ENCODE measurements at regions not wholly inside any gene's neighbourhood (a gene's known extent, or its start where the extent isn't known, plus 50 kb on each side); places are given as distances from the start of the nearest gene placed in this dataset.
A peak's percentile ranks its signal among the peaks of the same experiment; 100 is the strongest.

DNA sequence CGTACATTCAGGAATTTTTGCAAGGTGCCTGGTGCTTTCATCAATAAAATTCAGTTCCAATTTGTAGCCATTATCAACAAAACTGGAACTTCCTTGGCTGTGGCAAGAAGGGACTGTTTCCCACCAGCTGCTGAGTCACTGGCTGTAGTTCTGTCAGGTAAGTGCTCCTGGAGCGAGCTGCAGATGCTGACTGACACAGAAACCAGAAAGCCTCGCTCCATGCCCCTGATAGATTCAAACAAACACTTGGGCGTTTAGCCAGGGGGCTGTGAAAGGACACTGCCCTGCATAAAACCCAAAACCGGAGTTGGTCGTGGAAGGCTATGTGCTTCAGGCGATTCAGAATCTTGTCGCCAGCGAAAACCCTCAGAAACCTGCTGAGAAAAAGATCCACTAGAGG, 188.4 kb upstream of the FAM9B start:
- H3K27ac ChIP-seq, result no peak overlapping the region
- H4K20me1 ChIP-seq, result no peaks in the 10 kb centered on the region
- H3K9ac ChIP-seq, result no peak overlapping the region
- peaks cover 26% of the 10 kb centered on the region for H3K9me3 ChIP-seq
- no peak overlapping the region for H3K4me3 ChIP-seq
- H3K4me2 ChIP-seq, result no peak overlapping the region
- H3K27me3 ChIP-seq, result no peaks in the 10 kb centered on the region
- H3K36me3 ChIP-seq, result no peaks in the 10 kb centered on the region
- no peaks in the 10 kb centered on the region for H3K4me1 ChIP-seq
- no peak for TF ChIP-seq Cebpa-rat (IDR thresholded peaks at IDR 0.05)

DNA sequence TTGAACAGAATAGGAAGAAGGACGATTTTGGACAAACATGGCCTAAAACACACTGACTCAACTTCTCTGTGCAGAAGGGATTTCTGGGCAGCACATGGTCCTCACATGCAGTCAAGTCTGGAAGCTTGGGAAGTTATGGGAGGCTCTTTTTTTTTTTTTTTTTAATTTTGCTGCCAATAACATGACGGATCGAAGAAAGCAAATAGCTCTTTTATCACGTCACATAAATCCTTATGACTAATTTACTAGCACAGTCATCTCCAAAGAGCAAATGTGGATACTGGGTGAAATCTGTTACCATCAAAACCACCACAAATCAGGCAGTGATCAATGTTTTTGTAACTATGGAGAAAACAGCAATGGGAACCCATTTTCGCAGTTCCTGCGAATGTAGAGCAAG, 193.3 kb upstream of the FAM9B start:
- Histone ChIP-seq H3K4me1 (no peaks in the 10 kb centered on the region), H3K4me3 (no peak overlapping the region), H3K9me3 (peaks cover 26% of the 10 kb centered on the region), H3K4me2 (no peak overlapping the region), H4K20me1 (no peaks in the 10 kb centered on the region), H3K27me3 (no peaks in the 10 kb centered on the region), H3K36me3 (no peaks in the 10 kb centered on the region), H3K27ac (no peak overlapping the region), H3K9ac (no peak overlapping the region)
- TF ChIP-seq Cebpa-rat (IDR thresholded peaks at IDR 0.05), result no peak

DNA sequence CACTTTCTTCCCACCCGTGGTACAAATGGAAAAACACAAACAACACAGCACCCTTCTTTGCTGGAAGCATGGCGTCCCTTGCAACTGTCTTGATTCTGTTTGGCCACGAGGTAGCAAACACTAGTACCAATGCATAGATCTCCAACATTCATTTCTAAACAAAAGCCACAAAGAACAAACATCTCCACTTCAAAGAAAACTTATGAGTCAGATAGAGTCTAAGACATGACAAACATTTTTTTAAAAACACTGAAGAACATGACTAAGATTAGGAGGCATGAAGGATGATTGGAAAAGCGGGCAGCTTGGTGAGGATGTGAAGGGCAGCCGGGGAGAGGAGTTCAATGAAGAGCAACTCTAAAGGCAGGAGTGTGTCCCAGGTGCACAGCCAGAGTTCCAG, 197.6 kb upstream of the FAM9B start:
- H3K4me3 ChIP-seq, result no peak overlapping the region
- no peaks in the 10 kb centered on the region for H3K36me3 ChIP-seq
- H3K4me1 ChIP-seq, result no peaks in the 10 kb centered on the region
- no peak overlapping the region for H3K9ac ChIP-seq
- no peaks in the 10 kb centered on the region for H4K20me1 ChIP-seq
- H3K27ac ChIP-seq, result no peak overlapping the region
- no peaks in the 10 kb centered on the region for H3K9me3 ChIP-seq
- no peak overlapping the region for H3K4me2 ChIP-seq
- no peaks in the 10 kb centered on the region for H3K27me3 ChIP-seq
- no peak for TF ChIP-seq Cebpa-rat (IDR thresholded peaks at IDR 0.05)

DNA sequence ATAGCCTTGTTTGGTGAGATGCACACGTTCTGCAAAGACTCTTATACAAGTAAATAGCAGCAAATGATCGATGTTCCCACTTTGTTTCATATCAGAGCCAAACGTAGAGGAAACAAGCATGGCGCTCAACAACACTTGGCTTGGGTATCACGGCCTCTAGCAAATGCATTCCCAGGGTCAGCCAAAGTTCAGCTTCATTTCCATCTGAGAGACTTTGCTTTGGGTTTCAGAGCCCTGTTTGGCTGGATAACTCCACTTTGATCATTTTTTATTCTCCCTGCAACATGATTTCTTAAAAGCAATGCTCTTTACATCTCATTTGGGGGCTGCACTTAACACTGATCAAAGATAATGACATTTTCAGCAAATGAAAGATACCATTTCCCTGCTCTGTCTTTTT, 199.2 kb upstream of the FAM9B start:
- Histone ChIP-seq H3K27ac (no peak overlapping the region), H3K4me2 (no peak overlapping the region), H4K20me1 (no peaks in the 10 kb centered on the region), H3K4me3 (no peak overlapping the region), H3K36me3 (no peaks in the 10 kb centered on the region), H3K9ac (no peak overlapping the region), H3K4me1 (peaks cover 4% of the 10 kb centered on the region; the same call in 1 of the 2 replicates), H3K9me3 (no peaks in the 10 kb centered on the region), H3K27me3 (no peaks in the 10 kb centered on the region)
- TF ChIP-seq Cebpa-rat (IDR thresholded peaks at IDR 0.05), result no peak

DNA sequence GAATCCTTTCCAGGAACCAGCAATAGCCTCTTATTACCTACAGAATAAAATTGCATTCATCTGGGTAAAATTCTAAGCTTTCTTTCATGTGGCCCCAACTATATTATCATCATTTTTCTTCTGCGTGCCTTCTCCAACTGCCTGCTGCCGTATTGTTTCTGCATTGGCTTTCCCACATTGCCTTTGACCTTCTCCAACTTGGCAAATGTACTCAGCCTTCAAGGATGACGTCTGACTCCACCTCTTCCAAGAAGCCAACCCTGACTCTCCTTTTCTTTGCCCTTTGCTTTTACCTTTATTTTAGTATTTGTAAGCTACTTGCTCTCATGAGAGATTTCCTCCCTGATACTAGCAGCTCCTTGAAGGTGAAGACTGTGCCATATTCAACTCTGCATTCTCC, 200.4 kb upstream of the FAM9B start:
- no peaks in the 10 kb centered on the region for H3K27me3 ChIP-seq
- no peaks in the 10 kb centered on the region for H3K36me3 ChIP-seq
- TF ChIP-seq Cebpa-rat (IDR thresholded peaks at IDR 0.05), result no peak
- no peaks in the 10 kb centered on the region for H3K9me3 ChIP-seq
- no peak overlapping the region for H3K27ac ChIP-seq
- peaks cover 6% of the 10 kb centered on the region; the same call in 1 of the 2 replicates for H3K4me1 ChIP-seq
- H3K4me3 ChIP-seq, result no peak overlapping the region
- no peak overlapping the region for H3K4me2 ChIP-seq
- no peaks in the 10 kb centered on the region for H4K20me1 ChIP-seq
- H3K9ac ChIP-seq, result no peak overlapping the region

DNA sequence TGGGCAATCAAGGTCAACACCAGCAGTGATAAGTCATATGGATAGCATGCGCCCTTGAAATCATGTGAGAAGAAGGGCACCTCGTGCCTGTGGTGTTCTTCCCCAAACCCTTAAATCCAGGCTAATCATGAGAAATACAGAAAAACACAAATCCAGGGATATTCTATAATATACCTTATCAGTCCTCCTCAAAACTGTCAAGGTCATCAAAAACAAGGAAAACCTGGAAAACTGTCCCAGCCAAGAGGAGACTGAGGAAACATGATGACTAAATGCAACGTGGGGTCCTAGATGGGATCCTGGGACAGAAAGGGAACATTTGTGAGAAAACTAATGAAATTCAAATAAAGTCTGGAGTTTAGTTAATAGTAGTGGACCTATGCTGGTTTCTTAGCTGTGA, 201.8 kb upstream of the FAM9B start:
- no peak for TF ChIP-seq Cebpa-rat (IDR thresholded peaks at IDR 0.05)
- Histone ChIP-seq H3K4me2 (no peak overlapping the region), H3K27ac (no peak overlapping the region), H3K9ac (no peak overlapping the region), H3K36me3 (no peaks in the 10 kb centered on the region), H3K9me3 (no peaks in the 10 kb centered on the region), H3K4me3 (no peak overlapping the region), H3K27me3 (no peaks in the 10 kb centered on the region), H3K4me1 (peaks cover 6% of the 10 kb centered on the region; the same call in 1 of the 2 replicates), H4K20me1 (no peaks in the 10 kb centered on the region)

DNA sequence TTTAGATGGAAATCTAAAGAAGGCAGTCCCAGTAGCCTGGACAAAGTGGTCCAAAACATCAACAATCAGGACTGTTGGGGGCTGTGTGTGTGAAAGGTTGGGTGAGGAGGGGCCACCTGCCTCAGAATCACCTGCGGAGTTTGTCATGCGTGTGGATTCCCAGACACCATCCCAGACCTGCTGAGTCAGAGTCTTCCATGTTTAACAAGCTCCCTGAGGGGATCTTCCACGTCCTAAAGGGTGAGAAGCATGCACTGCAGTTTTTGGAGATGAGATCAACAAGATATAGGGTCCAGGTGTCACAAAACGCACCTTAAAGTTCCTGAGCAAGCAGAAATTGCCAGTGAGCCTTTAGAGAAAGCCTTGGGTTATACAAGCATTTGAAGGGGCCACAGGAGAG, 207.0 kb upstream of the FAM9B start:
- no peak for TF ChIP-seq Cebpa-rat (IDR thresholded peaks at IDR 0.05)
- H3K4me1 ChIP-seq, result peaks cover 6% of the 10 kb centered on the region; the same call in 1 of the 2 replicates
- H4K20me1 ChIP-seq, result no peaks in the 10 kb centered on the region
- no peaks in the 10 kb centered on the region for H3K27me3 ChIP-seq
- H3K4me2 ChIP-seq, result no peak overlapping the region
- no peak overlapping the region for H3K9ac ChIP-seq
- no peak overlapping the region for H3K27ac ChIP-seq
- no peaks in the 10 kb centered on the region for H3K36me3 ChIP-seq
- H3K4me3 ChIP-seq, result no peak overlapping the region
- H3K9me3 ChIP-seq, result no peaks in the 10 kb centered on the region

DNA sequence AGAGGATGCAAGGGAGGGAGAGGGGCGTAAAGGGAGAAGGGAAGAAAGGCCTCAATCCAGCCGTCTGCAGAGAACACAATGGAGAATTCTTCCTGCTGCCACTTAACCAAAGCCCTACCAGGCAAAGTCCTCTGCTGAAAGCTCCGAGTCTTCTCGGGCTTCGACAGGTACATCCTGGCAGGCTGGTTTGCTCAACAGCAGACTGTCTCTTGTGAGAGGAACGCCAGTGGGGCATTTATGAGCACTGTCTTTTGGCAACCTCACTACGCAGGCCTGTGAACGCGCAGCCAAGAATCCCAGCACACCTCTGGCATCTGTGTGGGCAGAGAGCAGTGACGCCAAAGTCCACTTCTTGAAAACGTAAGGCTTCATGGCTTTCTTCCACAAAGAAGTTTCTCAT, 207.5 kb upstream of the FAM9B start:
- no peaks in the 10 kb centered on the region for H3K9me3 ChIP-seq
- TF ChIP-seq Cebpa-rat (IDR thresholded peaks at IDR 0.05), result no peak
- H3K27ac ChIP-seq, result no peak overlapping the region
- H3K4me3 ChIP-seq, result no peak overlapping the region
- H3K4me2 ChIP-seq, result no peak overlapping the region
- H3K36me3 ChIP-seq, result no peaks in the 10 kb centered on the region
- no peak overlapping the region for H3K9ac ChIP-seq
- H4K20me1 ChIP-seq, result no peaks in the 10 kb centered on the region
- no peaks in the 10 kb centered on the region for H3K27me3 ChIP-seq
- H3K4me1 ChIP-seq, result peaks cover 6% of the 10 kb centered on the region; the same call in 1 of the 2 replicates

DNA sequence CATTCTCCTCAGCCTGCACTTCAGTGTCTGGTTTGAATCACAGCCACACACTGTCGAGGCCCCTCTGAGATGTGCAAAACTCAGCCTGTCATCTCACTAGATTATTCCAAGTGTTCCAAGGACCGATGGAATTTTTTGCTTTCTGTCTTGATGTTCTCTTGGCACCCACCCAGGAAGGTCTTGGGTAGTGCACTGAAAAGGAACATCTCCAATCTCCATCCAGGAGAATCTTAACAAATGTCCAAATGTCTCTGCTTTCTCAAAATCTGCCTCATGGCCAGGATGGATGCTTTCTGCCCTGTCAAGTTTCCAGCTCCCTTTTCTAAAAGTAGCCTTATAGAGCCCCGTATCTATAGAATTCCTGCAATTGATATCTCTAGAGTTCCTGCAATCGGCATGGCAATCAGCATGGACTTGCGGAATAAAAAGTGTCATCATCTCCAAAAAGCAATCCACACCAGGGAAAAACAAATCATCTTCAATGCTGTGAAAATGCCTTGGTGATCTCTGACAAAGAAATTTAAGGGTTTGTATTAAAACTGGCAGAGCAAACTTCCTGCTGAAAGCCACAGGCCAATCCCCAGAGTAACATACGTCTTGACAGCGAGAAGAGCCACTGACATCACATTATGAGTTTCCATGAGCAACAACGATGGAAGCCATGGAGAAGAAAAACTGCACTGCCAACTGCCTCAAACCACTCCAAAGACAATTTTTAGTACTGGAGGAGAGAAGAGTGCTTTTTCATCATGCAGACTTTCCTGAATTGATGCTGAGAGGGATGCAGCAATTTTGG, 215.3 kb upstream of the FAM9B start:
- no peak overlapping the region for H3K9ac ChIP-seq
- no peaks in the 10 kb centered on the region for H4K20me1 ChIP-seq
- H3K4me1 ChIP-seq, result peaks cover 14% of the 10 kb centered on the region
- H3K4me3 ChIP-seq, result no peak overlapping the region
- no peaks in the 10 kb centered on the region for H3K36me3 ChIP-seq
- no peak overlapping the region for H3K27ac ChIP-seq
- no peaks in the 10 kb centered on the region for H3K27me3 ChIP-seq
- H3K4me2 ChIP-seq, result peak overlapping the region; percentile 55
- TF ChIP-seq Cebpa-rat (IDR thresholded peaks at IDR 0.05), result no peak
- H3K9me3 ChIP-seq, result peaks cover 9% of the 10 kb centered on the region

DNA sequence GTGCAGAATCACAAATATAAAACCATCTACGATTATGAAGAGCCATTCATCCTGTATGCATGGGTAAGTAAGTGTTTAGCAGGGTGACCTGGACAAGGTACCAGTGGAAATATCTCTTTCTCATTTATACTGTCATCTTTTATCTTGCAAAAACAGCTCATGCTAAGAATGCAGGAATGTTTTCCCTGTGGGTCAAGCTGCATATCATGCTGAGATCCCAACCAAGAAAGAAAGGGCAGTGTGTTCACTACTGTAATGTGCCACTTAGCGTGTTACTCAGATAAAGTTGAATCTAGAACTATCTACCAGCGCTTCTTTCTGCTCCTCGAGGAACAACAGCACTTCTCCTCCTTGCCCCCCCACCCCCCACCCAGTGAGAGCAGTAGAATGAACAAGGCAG, 212.7 kb upstream of the TBL1X start:
- Histone ChIP-seq H3K27me3 (no peaks in the 10 kb centered on the region), H3K9ac (no peak overlapping the region), H3K27ac (no peak overlapping the region), H3K4me2 (no peak overlapping the region), H3K4me1 (peaks cover 14% of the 10 kb centered on the region), H3K9me3 (peaks cover 9% of the 10 kb centered on the region), H3K36me3 (no peaks in the 10 kb centered on the region), H4K20me1 (no peaks in the 10 kb centered on the region), H3K4me3 (no peak overlapping the region)
- TF ChIP-seq Cebpa-rat (IDR thresholded peaks at IDR 0.05), result no peak
